CD4-positive, alpha-beta memory T cell (primary cell): ENCODE measurements at regions not wholly inside any gene's neighbourhood (a gene's known extent, or its start where the extent isn't known, plus 50 kb on each side); places are given as distances from the start of the nearest gene placed in this dataset.

Experiments
- CTCF ChIA-PET: fragments of 350-600 bp; sonication (Branson Sonifier 250); formaldehyde crosslinking; loops from one replicate; lab custom pipeline; 2021; ENCODE audit warnings: inconsistent platforms; ENCODE audit not compliant: partially characterized antibody; lab: Charles Lee
- POLR2A ChIA-PET: fragments of 350-600 bp; sonication (Branson Sonifier 250); formaldehyde crosslinking; loops from one replicate; lab custom pipeline; 2021; ENCODE audit not compliant: partially characterized antibody; lab: Charles Lee
- DNase-seq, 5 donors: peaks; one replicate each; pipeline versions ENCODE4 v3.0.0 to v3.0.0-alpha.2; 2020 to 2022; ENCODE audit warnings: mixed read lengths in 1 of 5
- H3K27ac ChIP-seq: one replicate; pipeline ENCODE4 v1.7.0; 2013; ENCODE audit warnings: low read depth, low read length
- H3K27me3 ChIP-seq: 2 replicates; pipeline ENCODE4 v1.7.0; 2013; ENCODE audit warnings: mild to moderate bottlenecking, low read length, moderate library complexity; ENCODE audit not compliant: insufficient read depth
- H3K36me3 ChIP-seq: 2 replicates; pipeline ENCODE4 v1.7.0; 2013; ENCODE audit warnings: mild to moderate bottlenecking, low read length, moderate library complexity; ENCODE audit not compliant: insufficient read depth
- H3K4me1 ChIP-seq: 2 replicates; pipeline ENCODE4 v1.7.0; 2013; ENCODE audit warnings: mild to moderate bottlenecking, low read length, moderate library complexity; ENCODE audit not compliant: insufficient read depth
- H3K4me3 ChIP-seq, 2 donors: one replicate each; pipeline ENCODE4 v1.7.0; 2013; ENCODE audit warnings: low read length in 2 of 2, mild to moderate bottlenecking in 1 of 2
- H3K9me3 ChIP-seq, 2 donors: one replicate each; pipeline ENCODE4 v1.7.0; 2013; ENCODE audit warnings: low read length in 2 of 2, control low read depth in 1 of 2; ENCODE audit not compliant: control insufficient read depth in 1 of 2
- H3K27ac Mint-ChIP-seq, 7 donors: one replicate each; pipeline ENCODE4 v1.8.0; 2020 to 2021; ENCODE audit warnings: mixed read lengths in 7 of 7, mild to moderate bottlenecking in 6 of 7, inconsistent platforms in 3 of 7, moderate library complexity in 3 of 7
- H3K27me3 Mint-ChIP-seq, 2 donors: one replicate each; pipeline ENCODE4 v1.8.0; 2020 to 2021; ENCODE audit warnings: mixed read lengths in 2 of 2
- H3K36me3 Mint-ChIP-seq, 2 donors: one replicate each; pipeline ENCODE4 v1.8.0; 2020 to 2021; ENCODE audit warnings: mixed read lengths in 2 of 2, inconsistent platforms in 1 of 2, mild to moderate bottlenecking in 1 of 2
- H3K4me1 Mint-ChIP-seq, 4 donors: one replicate each; pipeline ENCODE4 v1.8.0; 2020 to 2021; ENCODE audit warnings: mixed read lengths in 4 of 4, mild to moderate bottlenecking in 1 of 4
- H3K4me3 Mint-ChIP-seq, 8 donors: one replicate each; pipeline ENCODE4 v1.8.0; 2020 to 2021; ENCODE audit warnings: mixed read lengths in 8 of 8, mild to moderate bottlenecking in 7 of 8, moderate library complexity in 6 of 8, inconsistent platforms in 3 of 8
- H3K9me3 Mint-ChIP-seq, 8 donors: one replicate each; pipeline ENCODE4 v1.8.0; 2020 to 2021; ENCODE audit warnings: mixed read lengths in 8 of 8, mild to moderate bottlenecking in 5 of 8, inconsistent platforms in 3 of 8, moderate library complexity in 1 of 8
- intact Hi-C: fragments of 100-400 bp; cut with micrococcal nuclease; formaldehyde crosslinking; loops from one replicate; pipeline ENCODE4 v1.15.1; 2023

DNA sequence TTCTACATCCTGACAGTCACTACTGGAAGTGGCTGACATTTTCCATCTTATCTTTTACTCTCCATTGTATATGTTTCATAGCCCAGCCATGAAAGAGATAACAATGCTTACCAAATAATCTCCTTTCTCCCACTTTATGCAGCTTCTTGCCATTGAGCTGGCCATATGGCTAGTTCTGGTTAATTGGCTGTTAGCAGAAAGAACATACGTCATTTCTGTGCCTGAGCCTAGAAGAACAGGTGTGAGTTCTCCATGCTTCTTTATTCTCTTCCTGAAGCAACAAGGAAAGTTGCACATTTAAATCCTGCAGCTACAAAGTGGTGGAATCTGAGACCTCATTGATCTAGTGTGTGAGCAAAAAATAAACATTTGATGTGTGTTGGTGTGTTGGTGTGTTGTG lies 82.0 kb upstream of the FSHR start:
- Histone ChIP-seq H3K4me3 (no peak overlapping the region), H3K36me3 (no peaks in the 10 kb centered on the region), H3K27ac (no peak overlapping the region), H3K27me3 (no peaks in the 10 kb centered on the region), H3K9me3 (no peaks in the 10 kb centered on the region), H3K4me1 (no peaks in the 10 kb centered on the region)
- no peaks in the 10 kb centered on the region for H3K4me1 Mint-ChIP-seq
- ChIA-PET CTCF (no interaction called here), POLR2A (no interaction called here)
- no peak overlapping the region for H3K4me3 Mint-ChIP-seq
- H3K36me3 Mint-ChIP-seq: no peaks in the 10 kb centered on the region
- DNase-seq: no peak
- H3K27me3 Mint-ChIP-seq: no peaks in the 10 kb centered on the region
- intact Hi-C loops: no loop called here
- peaks cover 0 to 19% (median 9%) of the 10 kb centered on the region in 8 donors for H3K9me3 Mint-ChIP-seq
- H3K27ac Mint-ChIP-seq: no peak overlapping the region

DNA sequence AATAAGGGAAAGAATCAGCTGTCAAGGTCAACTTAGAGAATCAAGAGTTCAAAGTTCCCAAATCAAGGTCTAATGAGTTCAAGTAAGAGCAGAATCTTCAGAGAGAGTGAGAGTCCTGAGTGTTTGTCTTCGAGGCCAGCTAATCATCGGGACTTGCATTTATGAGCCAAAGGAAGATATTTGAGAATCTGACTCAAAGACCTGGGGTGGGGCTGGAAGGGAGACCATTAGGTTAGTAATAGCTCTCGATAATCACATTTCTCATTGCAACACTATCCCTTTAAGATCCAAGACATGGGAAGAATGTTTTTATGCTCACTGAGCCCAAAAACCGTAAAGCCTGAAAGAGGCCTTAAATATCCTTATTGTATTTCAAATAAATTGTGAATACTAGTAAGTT lies 72.0 kb upstream of the FSHR start:
- no peak overlapping the region for H3K27ac ChIP-seq
- DNase-seq: no peak
- H3K9me3 Mint-ChIP-seq: peaks cover 0 to 12% (median 4%) of the 10 kb centered on the region in 8 donors
- no peaks in the 10 kb centered on the region for H3K9me3 ChIP-seq
- H3K36me3 Mint-ChIP-seq: no peaks in the 10 kb centered on the region
- no peaks in the 10 kb centered on the region for H3K36me3 ChIP-seq
- no peak overlapping the region for H3K4me3 Mint-ChIP-seq
- intact Hi-C loops: no loop called here
- POLR2A ChIA-PET: no interaction called here
- no peaks in the 10 kb centered on the region for H3K27me3 Mint-ChIP-seq
- H3K4me3 ChIP-seq: no peak overlapping the region
- CTCF ChIA-PET: no interaction called here
- H3K4me1 ChIP-seq: no peaks in the 10 kb centered on the region
- no peak overlapping the region for H3K27ac Mint-ChIP-seq
- H3K27me3 ChIP-seq: no peaks in the 10 kb centered on the region
- no peaks in the 10 kb centered on the region for H3K4me1 Mint-ChIP-seq

DNA sequence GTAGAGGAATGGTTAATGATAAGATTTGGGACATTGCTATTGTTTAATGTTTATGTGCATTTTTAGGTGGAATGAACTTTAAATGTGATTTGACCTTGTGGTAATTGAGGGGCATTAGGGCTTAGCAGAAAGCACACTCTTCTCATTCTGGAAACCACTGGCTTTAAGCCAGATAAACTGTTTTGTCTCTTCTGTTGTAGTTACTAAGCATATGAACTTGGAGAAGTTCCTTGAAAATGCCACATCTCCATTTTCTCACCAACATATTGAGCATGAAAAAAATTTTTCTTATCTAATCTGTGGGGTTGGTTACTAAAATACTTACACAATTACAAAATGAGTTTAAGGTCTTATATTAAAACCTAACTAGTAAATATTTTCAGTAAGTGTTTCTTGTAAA lies 70.8 kb upstream of the FSHR start:
- H3K27me3 ChIP-seq: no peaks in the 10 kb centered on the region
- H3K27ac ChIP-seq: no peak overlapping the region
- no peaks in the 10 kb centered on the region for H3K36me3 ChIP-seq
- H3K9me3 Mint-ChIP-seq: peaks cover 0 to 7% (median under 1%) of the 10 kb centered on the region in 8 donors
- no peaks in the 10 kb centered on the region for H3K4me1 Mint-ChIP-seq
- ChIA-PET CTCF (no interaction called here), POLR2A (no interaction called here)
- no peak overlapping the region for H3K4me3 ChIP-seq
- H3K36me3 Mint-ChIP-seq: no peaks in the 10 kb centered on the region
- H3K4me3 Mint-ChIP-seq: no peak overlapping the region
- no peaks in the 10 kb centered on the region for H3K9me3 ChIP-seq
- H3K4me1 ChIP-seq: no peaks in the 10 kb centered on the region
- DNase-seq: no peak
- intact Hi-C loops: no loop called here
- H3K27ac Mint-ChIP-seq: no peak overlapping the region
- H3K27me3 Mint-ChIP-seq: no peaks in the 10 kb centered on the region

DNA sequence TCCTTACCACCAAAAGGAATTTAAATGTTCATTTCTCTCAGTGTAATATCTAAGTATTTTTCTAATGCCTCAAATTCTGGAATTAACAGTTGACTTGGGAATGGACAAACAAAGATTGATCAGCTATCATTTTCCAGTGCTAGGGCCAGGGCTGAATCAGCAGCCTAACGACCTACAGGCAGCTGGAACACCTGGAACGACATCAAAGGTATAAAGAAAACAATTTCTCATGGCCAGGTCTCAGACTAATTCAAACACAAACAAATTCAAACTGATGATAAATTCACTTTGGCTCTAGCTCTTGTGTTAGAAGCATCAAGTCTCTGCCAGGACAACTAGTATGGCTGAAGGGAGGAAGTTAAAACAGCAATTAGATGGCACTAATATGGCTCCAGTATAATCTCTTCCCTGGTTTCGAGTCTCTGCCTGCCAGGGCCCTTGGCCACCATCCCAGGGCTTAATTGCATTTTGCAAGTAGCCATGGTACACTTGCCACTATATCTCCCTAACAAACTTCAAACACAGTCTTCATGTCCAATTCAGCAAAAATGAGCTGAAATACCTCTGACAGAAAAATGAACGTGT lies 70.2 kb upstream of the FSHR start:
- intact Hi-C loops: no loop called here
- CTCF ChIA-PET: no interaction called here
- no peaks in the 10 kb centered on the region for H3K27me3 Mint-ChIP-seq

DNA sequence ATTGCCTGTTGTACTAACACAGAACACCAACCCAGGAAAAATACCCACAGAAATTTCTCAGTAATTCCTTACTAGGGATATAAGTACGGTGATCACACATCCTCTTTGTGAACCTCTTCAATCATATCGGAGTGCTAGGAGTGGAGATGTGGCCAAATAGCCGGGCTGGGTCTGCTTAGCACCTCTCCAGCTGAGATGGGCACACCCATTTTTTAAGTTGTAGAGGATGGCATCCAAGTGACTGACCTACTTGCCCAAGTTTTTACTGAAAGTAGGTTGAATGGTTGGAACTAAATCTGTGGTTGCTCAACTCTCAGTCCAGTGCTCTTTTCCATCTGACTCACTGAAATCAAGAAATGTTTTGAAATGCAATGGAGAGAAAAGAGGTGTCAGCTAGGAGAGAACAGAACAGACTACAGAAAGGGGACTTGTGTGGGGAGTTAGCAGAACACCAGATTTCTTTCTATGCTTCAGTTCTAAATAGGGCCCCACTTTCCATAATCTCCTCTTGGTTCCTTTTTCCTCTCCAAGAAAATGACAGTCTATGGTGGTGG lies 68.7 kb upstream of the FSHR start:
- H3K4me1 Mint-ChIP-seq: no peaks in the 10 kb centered on the region
- H3K9me3 Mint-ChIP-seq: peaks cover 0 to 9% (median under 1%) of the 10 kb centered on the region in 8 donors
- Histone ChIP-seq H3K27ac (no peak overlapping the region), H3K4me3 (no peak overlapping the region), H3K36me3 (no peaks in the 10 kb centered on the region), H3K9me3 (no peaks in the 10 kb centered on the region), H3K4me1 (no peaks in the 10 kb centered on the region), H3K27me3 (no peaks in the 10 kb centered on the region)
- ChIA-PET POLR2A (no interaction called here), CTCF (interaction anchor here (0.8 kb wide), 1 partner anchor 9 kb away, joined by 3 read pairs; no protein-coding TSS in a partner anchor)
- no peak overlapping the region for H3K4me3 Mint-ChIP-seq
- H3K36me3 Mint-ChIP-seq: no peaks in the 10 kb centered on the region
- H3K27me3 Mint-ChIP-seq: no peaks in the 10 kb centered on the region
- intact Hi-C loops: no loop called here
- no peak for DNase-seq
- no peak overlapping the region for H3K27ac Mint-ChIP-seq

More for the DNA sequence above, 70.2 kb upstream of the FSHR start:
- POLR2A ChIA-PET: no interaction called here
- Histone ChIP-seq H3K4me3 (no peak overlapping the region), H3K27ac (no peak overlapping the region), H3K9me3 (no peaks in the 10 kb centered on the region), H3K4me1 (no peaks in the 10 kb centered on the region), H3K27me3 (no peaks in the 10 kb centered on the region), H3K36me3 (no peaks in the 10 kb centered on the region)
- H3K27ac Mint-ChIP-seq: no peak overlapping the region
- no peaks in the 10 kb centered on the region for H3K36me3 Mint-ChIP-seq
- no peak for DNase-seq
- H3K9me3 Mint-ChIP-seq: peaks cover 0 to 7% (median 0%) of the 10 kb centered on the region in 8 donors
- H3K4me3 Mint-ChIP-seq: no peak overlapping the region
- H3K4me1 Mint-ChIP-seq: no peaks in the 10 kb centered on the region

DNA sequence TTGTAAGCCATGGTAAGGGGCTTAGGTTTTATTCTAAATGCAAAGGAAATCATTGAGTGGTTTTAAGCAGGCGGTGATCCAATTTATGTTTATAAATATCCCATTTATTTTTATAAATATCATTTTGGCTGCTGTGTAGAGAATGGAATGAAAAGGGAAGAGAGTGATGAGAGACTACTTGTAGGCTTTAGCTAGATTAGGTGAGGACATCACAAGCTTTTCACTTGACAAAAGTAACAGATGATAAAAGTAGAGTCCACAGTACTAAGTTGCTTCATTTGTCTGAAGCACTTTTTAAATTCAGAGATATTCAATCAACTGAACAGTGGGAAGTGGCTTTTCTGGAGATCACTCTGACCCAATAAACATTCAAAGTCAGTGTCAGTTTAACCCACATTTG lies 65.4 kb upstream of the FSHR start:
- CTCF ChIA-PET: no interaction called here
- Histone ChIP-seq H3K4me1 (no peaks in the 10 kb centered on the region), H3K4me3 (no peak overlapping the region), H3K27me3 (no peaks in the 10 kb centered on the region), H3K36me3 (no peaks in the 10 kb centered on the region), H3K9me3 (no peaks in the 10 kb centered on the region), H3K27ac (no peak overlapping the region)
- Mint-ChIP-seq H3K4me1 (no peaks in the 10 kb centered on the region), H3K36me3 (no peaks in the 10 kb centered on the region), H3K27me3 (no peaks in the 10 kb centered on the region), H3K27ac (no peak overlapping the region), H3K9me3 (peaks cover 0 to 4% (median under 1%) of the 10 kb centered on the region in 8 donors), H3K4me3 (no peak overlapping the region)
- intact Hi-C loops: no loop called here
- POLR2A ChIA-PET: no interaction called here
- no peak for DNase-seq

DNA sequence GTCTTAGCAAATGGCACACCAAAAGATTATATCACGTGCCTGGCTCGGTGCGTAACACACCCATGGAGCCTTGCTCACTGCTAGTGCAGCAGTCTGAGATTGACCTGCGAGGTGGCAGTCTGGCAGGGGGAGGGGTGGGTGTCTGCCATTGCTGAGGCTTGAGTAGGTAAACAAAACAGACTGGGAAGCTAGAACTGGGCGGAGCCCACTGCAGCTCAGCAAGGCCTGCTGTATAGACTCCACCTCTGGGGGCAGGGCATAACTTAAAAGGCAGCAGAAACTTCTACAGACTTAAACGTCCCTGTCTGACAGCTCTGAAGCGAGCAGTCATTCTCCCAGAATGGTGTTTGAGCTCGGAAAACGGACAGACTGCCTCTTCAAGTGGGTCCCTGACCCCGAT lies 55.9 kb upstream of the FSHR start:
- no peak overlapping the region for H3K4me3 ChIP-seq
- no peaks in the 10 kb centered on the region for H3K27me3 ChIP-seq
- H3K27ac Mint-ChIP-seq: no peak overlapping the region
- H3K4me1 Mint-ChIP-seq: no peaks in the 10 kb centered on the region
- H3K4me3 Mint-ChIP-seq: no peak overlapping the region
- no peaks in the 10 kb centered on the region for H3K36me3 ChIP-seq
- H3K36me3 Mint-ChIP-seq: no peaks in the 10 kb centered on the region
- H3K9me3 ChIP-seq: no peaks in the 10 kb centered on the region
- no peaks in the 10 kb centered on the region for H3K4me1 ChIP-seq
- no peak overlapping the region for H3K27ac ChIP-seq
- ChIA-PET POLR2A (no interaction called here), CTCF (no interaction called here)
- no peaks in the 10 kb centered on the region for H3K27me3 Mint-ChIP-seq
- DNase-seq: no peak
- intact Hi-C loops: no loop called here
- H3K9me3 Mint-ChIP-seq: peaks cover 2 to 11% (median 6%) of the 10 kb centered on the region in 8 donors
